K562 (cell line): ENCODE measurements at regions not wholly inside any gene's neighbourhood (a gene's known extent, or its start where the extent isn't known, plus 50 kb on each side); places are given as distances from the start of the nearest gene placed in this dataset.

ENCODE experiments used
- ATF7 ChIP-seq: fragments of 450-650 bp; IDR thresholded peaks from 2 replicates; pipeline ENCODE4 v1.7.1; 2014; ENCODE audit warnings: mild to moderate bottlenecking, moderate library complexity
- CEBPZ ChIP-seq: fragments of 150-350 bp; IDR thresholded peaks from 2 replicates; pipeline ENCODE4 v1.6.1; 2014; ENCODE audit warnings: low read depth, mild to moderate bottlenecking, low read length, borderline replicate concordance
- CREB5 ChIP-seq: fragments of 250-450 bp; sonication (Bioruptor Pico); IDR thresholded peaks from 2 replicates; pipeline ENCODE4 v1.5.0; 2020; ENCODE audit warnings: mild to moderate bottlenecking
- NCOA2 ChIP-seq, 2 experiments: fragments of 450-650 bp; IDR thresholded peaks; 2 replicates each; pipeline ENCODE4 v1.6.1; 2018; ENCODE audit warnings: mild to moderate bottlenecking in 2 of 2, moderate library complexity in 1 of 2; ENCODE audit not compliant: partially characterized antibody in 2 of 2
- NR1H2 ChIP-seq: sonication (generic); formaldehyde crosslinking; IDR thresholded peaks from 2 replicates; pipeline ENCODE4 v1.4.0; 2020; ENCODE audit warnings: mild to moderate bottlenecking, missing genetic modification reagents
- STAT5A ChIP-seq: IDR thresholded peaks from 2 replicates; pipeline ENCODE4 v1.6.1; 2012; ENCODE audit warnings: low read length, inconsistent platforms, borderline replicate concordance
- TAL1 ChIP-seq: fragments of 450-650 bp; IDR thresholded peaks from 2 replicates; pipeline ENCODE4 v1.6.1; 2016; ENCODE audit warnings: mild to moderate bottlenecking
- TFAM ChIP-seq: fragments of 250-450 bp; sonication (Bioruptor Pico); conservative IDR thresholded peaks from 2 replicates; pipeline ENCODE4 v1.5.0; 2021; ENCODE audit warnings: mild to moderate bottlenecking, moderate library complexity
- XRCC3 ChIP-seq: fragments of 450-650 bp; IDR thresholded peaks from 2 replicates; pipeline ENCODE4 v1.6.1; 2017; ENCODE audit warnings: mild to moderate bottlenecking, moderate library complexity
- ZBTB33 ChIP-seq: sonication (generic); formaldehyde crosslinking; IDR thresholded peaks from 2 replicates; pipeline ENCODE4 v1.8.1; 2023; ENCODE audit warnings: mild to moderate bottlenecking, missing genetic modification reagents
- ZNF408 ChIP-seq: fragments of 250-450 bp; sonication (Bioruptor Pico); IDR thresholded peaks from 2 replicates; pipeline ENCODE4 v1.4.0; 2020; ENCODE audit warnings: low read depth, mild to moderate bottlenecking, moderate library complexity
- ZNF764 ChIP-seq: fragments of 250-450 bp; sonication (Bioruptor Pico); IDR thresholded peaks from 2 replicates; pipeline ENCODE4 v1.4.0; 2020; ENCODE audit warnings: low read depth, mild to moderate bottlenecking, moderate library complexity
- TF ChIP-seq, protein P1 (sequence below): fragments of 450-650 bp; IDR thresholded peaks from 2 replicates; pipeline ENCODE4 v1.6.1; 2016
- TF ChIP-seq, protein P2 (sequence below): sonication (generic); formaldehyde crosslinking; IDR thresholded peaks from 2 replicates; pipeline ENCODE4 v1.8.1; 2023; ENCODE audit warnings: mild to moderate bottlenecking, missing genetic modification reagents
- TF ChIP-seq, protein P3 (sequence below): fragments of 250-450 bp; sonication (Bioruptor Pico); IDR thresholded peaks from 2 replicates; pipeline ENCODE4 v1.8.0; 2022; ENCODE audit warnings: moderate library complexity, mild to moderate bottlenecking, inconsistent platforms

GRCh38 chr1:161427733-161428516 is 60.2 kb upstream of the CFAP126 start (continued):
- TF ChIP-seq, protein P1, sequence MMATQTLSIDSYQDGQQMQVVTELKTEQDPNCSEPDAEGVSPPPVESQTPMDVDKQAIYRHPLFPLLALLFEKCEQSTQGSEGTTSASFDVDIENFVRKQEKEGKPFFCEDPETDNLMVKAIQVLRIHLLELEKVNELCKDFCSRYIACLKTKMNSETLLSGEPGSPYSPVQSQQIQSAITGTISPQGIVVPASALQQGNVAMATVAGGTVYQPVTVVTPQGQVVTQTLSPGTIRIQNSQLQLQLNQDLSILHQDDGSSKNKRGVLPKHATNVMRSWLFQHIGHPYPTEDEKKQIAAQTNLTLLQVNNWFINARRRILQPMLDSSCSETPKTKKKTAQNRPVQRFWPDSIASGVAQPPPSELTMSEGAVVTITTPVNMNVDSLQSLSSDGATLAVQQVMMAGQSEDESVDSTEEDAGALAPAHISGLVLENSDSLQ = peak; percentile 36; the same call in 1 of the 2 replicates
- 0 out of 2 replicates have a peak, but pooled peaks have one; percentile 14 for TF ChIP-seq ZBTB33
- TF ChIP-seq ATF7 = peak; percentile 89
- no peak for TF ChIP-seq CREB5 (CRISPR knock-in tag)
- no peak for TF ChIP-seq TAL1
- TF ChIP-seq, protein P2, sequence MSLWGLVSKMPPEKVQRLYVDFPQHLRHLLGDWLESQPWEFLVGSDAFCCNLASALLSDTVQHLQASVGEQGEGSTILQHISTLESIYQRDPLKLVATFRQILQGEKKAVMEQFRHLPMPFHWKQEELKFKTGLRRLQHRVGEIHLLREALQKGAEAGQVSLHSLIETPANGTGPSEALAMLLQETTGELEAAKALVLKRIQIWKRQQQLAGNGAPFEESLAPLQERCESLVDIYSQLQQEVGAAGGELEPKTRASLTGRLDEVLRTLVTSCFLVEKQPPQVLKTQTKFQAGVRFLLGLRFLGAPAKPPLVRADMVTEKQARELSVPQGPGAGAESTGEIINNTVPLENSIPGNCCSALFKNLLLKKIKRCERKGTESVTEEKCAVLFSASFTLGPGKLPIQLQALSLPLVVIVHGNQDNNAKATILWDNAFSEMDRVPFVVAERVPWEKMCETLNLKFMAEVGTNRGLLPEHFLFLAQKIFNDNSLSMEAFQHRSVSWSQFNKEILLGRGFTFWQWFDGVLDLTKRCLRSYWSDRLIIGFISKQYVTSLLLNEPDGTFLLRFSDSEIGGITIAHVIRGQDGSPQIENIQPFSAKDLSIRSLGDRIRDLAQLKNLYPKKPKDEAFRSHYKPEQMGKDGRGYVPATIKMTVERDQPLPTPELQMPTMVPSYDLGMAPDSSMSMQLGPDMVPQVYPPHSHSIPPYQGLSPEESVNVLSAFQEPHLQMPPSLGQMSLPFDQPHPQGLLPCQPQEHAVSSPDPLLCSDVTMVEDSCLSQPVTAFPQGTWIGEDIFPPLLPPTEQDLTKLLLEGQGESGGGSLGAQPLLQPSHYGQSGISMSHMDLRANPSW = no peak
- no peak; the same call in 1 of the 2 replicates for TF ChIP-seq STAT5A
- peak in 1 of 2 experiments; percentile 78 for TF ChIP-seq NCOA2 (IDR thresholded peaks at IDR 0.05; ENCODE audit: partially characterized antibody in 2 of 2)
- no peak for TF ChIP-seq ZNF408 (CRISPR knock-in tag)
- TF ChIP-seq CEBPZ = no peak
- no peak for TF ChIP-seq XRCC3
- no peak for TF ChIP-seq TFAM
- TF ChIP-seq NR1H2 (CRISPR knock-in tag) = no peak
- TF ChIP-seq, protein P3, sequence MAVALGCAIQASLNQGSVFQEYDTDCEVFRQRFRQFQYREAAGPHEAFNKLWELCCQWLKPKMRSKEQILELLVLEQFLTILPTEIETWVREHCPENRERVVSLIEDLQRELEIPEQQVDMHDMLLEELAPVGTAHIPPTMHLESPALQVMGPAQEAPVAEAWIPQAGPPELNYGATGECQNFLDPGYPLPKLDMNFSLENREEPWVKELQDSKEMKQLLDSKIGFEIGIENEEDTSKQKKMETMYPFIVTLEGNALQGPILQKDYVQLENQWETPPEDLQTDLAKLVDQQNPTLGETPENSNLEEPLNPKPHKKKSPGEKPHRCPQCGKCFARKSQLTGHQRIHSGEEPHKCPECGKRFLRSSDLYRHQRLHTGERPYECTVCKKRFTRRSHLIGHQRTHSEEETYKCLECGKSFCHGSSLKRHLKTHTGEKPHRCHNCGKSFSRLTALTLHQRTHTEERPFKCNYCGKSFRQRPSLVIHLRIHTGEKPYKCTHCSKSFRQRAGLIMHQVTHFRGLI (CRISPR knock-in tag) = no peak
- TF ChIP-seq ZNF764 = no peak
